Mesendoderm (in vitro differentiated cells): ENCODE measurements at regions not wholly inside any gene's neighbourhood (a gene's known extent, or its start where the extent isn't known, plus 50 kb on each side); places are given as distances from the start of the nearest gene placed in this dataset.
"Not testable (repeated sequence)": the region's sequence is repeated elsewhere in the genome, so short reads cannot be mapped to it uniquely, and the experiment has no call there.

Experiments
- DNase-seq: peaks from one replicate; pipeline ENCODE4 v3.0.0; 2013
- H2AK5ac ChIP-seq: 2 replicates; pipeline ENCODE4 v1.6.1; 2013; ENCODE audit warnings: low read length, inconsistent platforms
- H2BK120ac ChIP-seq: 2 replicates; pipeline ENCODE4 v1.6.1; 2013; ENCODE audit warnings: low read depth, mild to moderate bottlenecking, low read length, moderate library complexity, mixed read lengths
- H2BK15ac ChIP-seq: replicated peaks from 2 replicates; pipeline ENCODE4 v1.6.1; 2013; ENCODE audit warnings: low read depth, mild to moderate bottlenecking, moderate library complexity
- H2BK5ac ChIP-seq: 2 replicates; pipeline ENCODE4 v1.6.1; 2013; ENCODE audit warnings: low read length, inconsistent platforms
- H3K18ac ChIP-seq: 2 replicates; pipeline ENCODE4 v1.6.1; 2013; ENCODE audit warnings: mild to moderate bottlenecking, low read length, mixed read lengths
- H3K23ac ChIP-seq: one replicate; pipeline ENCODE4 v1.6.1; 2013; ENCODE audit warnings: low read length
- H3K27ac ChIP-seq: 2 replicates; pipeline ENCODE4 v1.5.1; 2013; ENCODE audit warnings: low read depth, mild to moderate bottlenecking, inconsistent platforms, low read length, moderate library complexity
- H3K27me3 ChIP-seq: 2 replicates; pipeline ENCODE4 v1.6.1; 2013; ENCODE audit warnings: low read length, control low read depth, mild to moderate bottlenecking, inconsistent platforms; ENCODE audit not compliant: insufficient read depth, poor library complexity
- H3K36me3 ChIP-seq: 2 replicates; pipeline ENCODE4 v1.6.1; 2013; ENCODE audit warnings: low read length, inconsistent platforms; ENCODE audit not compliant: control insufficient read depth, insufficient read depth
- H3K4ac ChIP-seq: one replicate; pipeline ENCODE4 v1.6.1; 2013; ENCODE audit warnings: low read depth, mild to moderate bottlenecking, low read length, moderate library complexity
- H3K4me1 ChIP-seq: 2 replicates; pipeline ENCODE4 v1.6.1; 2013; ENCODE audit warnings: low read depth, low read length, inconsistent platforms; ENCODE audit not compliant: control insufficient read depth
- H3K4me2 ChIP-seq: 2 replicates; pipeline ENCODE4 v1.6.1; 2013; ENCODE audit warnings: low read length
- H3K4me3 ChIP-seq: 2 replicates; pipeline ENCODE4 v1.5.1; 2013; ENCODE audit warnings: mild to moderate bottlenecking, low read length
- H3K56ac ChIP-seq: one replicate; pipeline ENCODE4 v1.6.1; 2013; ENCODE audit warnings: low read length
- H3K79me1 ChIP-seq: 2 replicates; pipeline ENCODE4 v1.6.1; 2013; ENCODE audit warnings: low read length, inconsistent platforms
- H3K79me2 ChIP-seq: 2 replicates; pipeline ENCODE4 v1.6.1; 2013; ENCODE audit warnings: mild to moderate bottlenecking, low read length; ENCODE audit not compliant: control insufficient read depth, insufficient read depth
- H3K9ac ChIP-seq: 2 replicates; pipeline ENCODE4 v1.6.1; 2013; ENCODE audit warnings: low read length, inconsistent platforms
- H4K5ac ChIP-seq: one replicate; pipeline ENCODE4 v1.6.1; 2013; ENCODE audit warnings: low read length
- H4K8ac ChIP-seq: one replicate; pipeline ENCODE4 v1.6.1; 2013; ENCODE audit warnings: low read depth, mild to moderate bottlenecking, control low read depth, low read length, moderate library complexity
- WGBS: extraction: QIAGEN DNeasy Blood & Tissue Kit; methylation state at CpG from one replicate; pipeline ENCODE4 v1.1.7; 2013; ENCODE audit warnings: low lambda C conversion rate, missing lambda C conversion rate; ENCODE audit not compliant: insufficient coverage; ENCODE audit errors: extremely low coverage; 5-methylcytosine and 5-hydroxymethylcytosine counted together

- not testable (repeated sequence) for H2AK5ac ChIP-seq, H3K9ac ChIP-seq, H2BK5ac ChIP-seq, DNase-seq, H3K27ac ChIP-seq, H3K4me2 ChIP-seq, H2BK120ac ChIP-seq, H3K36me3 ChIP-seq, H3K79me1 ChIP-seq, H3K23ac ChIP-seq, H3K18ac ChIP-seq, H3K79me2 ChIP-seq, H4K8ac ChIP-seq, H3K4ac ChIP-seq, H3K4me3 ChIP-seq, H3K4me1 ChIP-seq, H3K56ac ChIP-seq, H3K27me3 ChIP-seq, H4K5ac ChIP-seq, H2BK15ac ChIP-seq
- WGBS = no CpG with 5 or more reads among the region's 7 CpGs
Measured at GRCh38 chr15:32518976-32519375, 63.5 kb upstream of the GOLGA8O start.

- WGBS = no CpG with 5 or more reads among the region's 20 CpGs
- H3K4me1 ChIP-seq, H3K79me2 ChIP-seq: not testable (repeated sequence)
Measured at GRCh38 chr15:32518013-32518412, 62.6 kb upstream of the GOLGA8O start.

GRCh38 chr15:32516954-32517353 lies 61.5 kb upstream of the GOLGA8O start:
- not testable (repeated sequence) for H2BK15ac ChIP-seq, H2BK120ac ChIP-seq, H3K4ac ChIP-seq, H3K18ac ChIP-seq, DNase-seq, H3K56ac ChIP-seq, H4K8ac ChIP-seq, H3K79me1 ChIP-seq, H3K4me1 ChIP-seq, H3K4me3 ChIP-seq, H3K79me2 ChIP-seq, H2BK5ac ChIP-seq, H3K27ac ChIP-seq, H4K5ac ChIP-seq, H3K4me2 ChIP-seq, H3K23ac ChIP-seq, H2AK5ac ChIP-seq, H3K36me3 ChIP-seq, H3K27me3 ChIP-seq, H3K9ac ChIP-seq
- no CpG with 5 or more reads among the region's 1 CpG for WGBS

More at GRCh38 chr15:32518013-32518412, 62.6 kb upstream of the GOLGA8O start:
- not testable (repeated sequence) for H2BK120ac ChIP-seq, DNase-seq, H2AK5ac ChIP-seq, H2BK5ac ChIP-seq, H4K5ac ChIP-seq, H3K18ac ChIP-seq, H3K27me3 ChIP-seq, H3K56ac ChIP-seq, H3K79me1 ChIP-seq, H3K23ac ChIP-seq, H3K9ac ChIP-seq, H3K4ac ChIP-seq, H3K27ac ChIP-seq, H3K36me3 ChIP-seq, H4K8ac ChIP-seq, H2BK15ac ChIP-seq, H3K4me2 ChIP-seq, H3K4me3 ChIP-seq

- H4K5ac ChIP-seq, H2AK5ac ChIP-seq: not testable (repeated sequence)
Measured at GRCh38 chr15:32513378-32513777, 57.9 kb upstream of the GOLGA8O start.

GRCh38 chr15:32510027-32510426 lies 54.6 kb upstream of the GOLGA8O start:
- H4K8ac ChIP-seq, H3K4ac ChIP-seq, H4K5ac ChIP-seq, H3K79me1 ChIP-seq, H3K27ac ChIP-seq, H2BK5ac ChIP-seq, H3K27me3 ChIP-seq, H2AK5ac ChIP-seq, H3K56ac ChIP-seq, H3K4me2 ChIP-seq, H3K4me3 ChIP-seq, H3K9ac ChIP-seq, DNase-seq, H3K79me2 ChIP-seq, H3K18ac ChIP-seq, H2BK120ac ChIP-seq, H3K4me1 ChIP-seq, H2BK15ac ChIP-seq, H3K36me3 ChIP-seq, H3K23ac ChIP-seq: not testable (repeated sequence)

More at GRCh38 chr15:32513378-32513777, 57.9 kb upstream of the GOLGA8O start:
- not testable (repeated sequence) for H3K36me3 ChIP-seq, H3K27me3 ChIP-seq, H3K18ac ChIP-seq, H3K79me1 ChIP-seq, H3K56ac ChIP-seq, H3K23ac ChIP-seq, H3K4me3 ChIP-seq, H3K79me2 ChIP-seq, H3K4me1 ChIP-seq, H3K4ac ChIP-seq, H3K4me2 ChIP-seq, H3K9ac ChIP-seq, DNase-seq, H4K8ac ChIP-seq, H2BK5ac ChIP-seq, H3K27ac ChIP-seq, H2BK120ac ChIP-seq, H2BK15ac ChIP-seq

- H4K5ac ChIP-seq = not testable (repeated sequence)
- no CpG with 5 or more reads among the region's 7 CpGs for WGBS
Measured at GRCh38 chr15:32508081-32508480, 52.6 kb upstream of the GOLGA8O start.

More at GRCh38 chr15:32508081-32508480, 52.6 kb upstream of the GOLGA8O start:
- H3K9ac ChIP-seq, H2BK120ac ChIP-seq, H3K4me1 ChIP-seq, H2BK15ac ChIP-seq, H3K27me3 ChIP-seq, DNase-seq, H3K23ac ChIP-seq, H3K79me2 ChIP-seq, H2BK5ac ChIP-seq, H3K36me3 ChIP-seq, H2AK5ac ChIP-seq, H3K79me1 ChIP-seq, H3K4me2 ChIP-seq, H3K4ac ChIP-seq, H3K27ac ChIP-seq, H3K4me3 ChIP-seq, H4K8ac ChIP-seq, H3K56ac ChIP-seq, H3K18ac ChIP-seq: not testable (repeated sequence)
